Inflammatory macrophage treated with lipopolysaccharide for 4 hours (primary cell): ENCODE measurements at regions not wholly inside any gene's neighbourhood (a gene's known extent, or its start where the extent isn't known, plus 50 kb on each side); places are given as distances from the start of the nearest gene placed in this dataset.

Experiments used
- DNase-seq: peaks from one replicate; pipeline ENCODE4 v3.0.0-alpha.2; 2020

- DNase-seq, result no peak
Observed at GRCh38 chr20:57908704-57909630, 199.2 kb upstream of the PMEPA1 start.

GRCh38 chr20:57908226-57908625, 198.4 kb upstream of the PMEPA1 start:
- DNase-seq, result no peak

GRCh38 chr20:57907131-57908000, 197.6 kb upstream of the PMEPA1 start:
- DNase-seq, result no peak

GRCh38 chr20:57905448-57905847, 195.6 kb upstream of the PMEPA1 start:
- DNase-seq, result no peak

GRCh38 chr20:57904314-57905105, 194.7 kb upstream of the PMEPA1 start:
- peak; percentile 5 for DNase-seq

GRCh38 chr20:57902473-57902872, 192.7 kb upstream of the PMEPA1 start:
- no peak for DNase-seq

GRCh38 chr20:57901526-57901925, 191.7 kb upstream of the PMEPA1 start:
- DNase-seq, result no peak

- no peak for DNase-seq
Observed at GRCh38 chr20:57900226-57900905, 190.6 kb upstream of the PMEPA1 start.

GRCh38 chr20:57899554-57899953, 189.7 kb upstream of the PMEPA1 start:
- DNase-seq, result no peak

- DNase-seq, result no peak
Observed at GRCh38 chr20:57898332-57898731, 188.5 kb upstream of the PMEPA1 start.

- DNase-seq, result no peak
Observed at GRCh38 chr20:57897891-57898290, 188.1 kb upstream of the PMEPA1 start.

GRCh38 chr20:57897156-57897874, 187.5 kb upstream of the PMEPA1 start:
- DNase-seq, result no peak

- DNase-seq, result no peak
Observed at GRCh38 chr20:57896563-57896962, 186.7 kb upstream of the PMEPA1 start.

- DNase-seq, result no peak
Observed at GRCh38 chr20:57896017-57896416, 186.2 kb upstream of the PMEPA1 start.

- no peak for DNase-seq
Observed at GRCh38 chr20:57895161-57895855, 185.5 kb upstream of the PMEPA1 start.

GRCh38 chr20:57894522-57894921, 184.7 kb upstream of the PMEPA1 start:
- DNase-seq, result no peak

- DNase-seq, result no peak
Observed at GRCh38 chr20:57894096-57894495, 184.3 kb upstream of the PMEPA1 start.

- no peak for DNase-seq
Observed at GRCh38 chr20:57893366-57893999, 183.7 kb upstream of the PMEPA1 start.

- DNase-seq, result no peak
Observed at GRCh38 chr20:57892471-57892870, 182.7 kb upstream of the PMEPA1 start.

- no peak for DNase-seq
Observed at GRCh38 chr20:57891014-57891413, 181.2 kb upstream of the PMEPA1 start.
